ENCODE measurements at regions not wholly inside any gene's neighbourhood (a gene's known extent, or its start where the extent isn't known, plus 50 kb on each side); places are given as distances from the start of the nearest gene placed in this dataset.

DNA sequence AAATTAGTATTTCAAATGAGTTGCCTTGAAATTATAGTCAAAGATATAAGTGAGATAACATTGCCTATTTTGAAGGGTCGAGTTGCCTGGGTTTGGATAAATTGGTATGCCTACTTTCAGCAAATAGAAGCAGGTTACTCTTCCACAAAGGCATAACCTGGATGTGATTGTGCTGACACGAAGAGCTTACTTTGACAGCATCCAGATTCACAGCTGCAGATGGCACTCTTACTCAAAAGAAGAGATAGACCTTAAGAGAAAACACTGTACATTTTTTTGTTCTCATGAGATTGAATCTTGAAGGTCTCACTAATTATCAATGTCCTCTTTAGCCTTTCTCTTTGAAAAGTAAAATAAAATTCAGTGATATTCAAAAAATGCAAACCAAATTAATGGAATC is 1338.7 kb downstream of the REEP3 start:
- Mint-ChIP-seq H3K4me3 (no peak overlapping the region), H3K36me3 (ENCODE audit: low read depth) (no peaks in the 10 kb centered on the region), H3K27ac (no peak overlapping the region), H3K9me3 (no peaks in the 10 kb centered on the region), H3K27me3 (ENCODE audit: insufficient read depth) (no peaks in the 10 kb centered on the region), H3K4me1 (peaks cover 11% of the 10 kb centered on the region)
- DNase-seq = no peak
- Histone ChIP-seq H3K27me3 (ENCODE audit: control insufficient read depth, insufficient read depth, low read length, poor library complexity, severe bottlenecking) (no peaks in the 10 kb centered on the region), H3K4me3 (ENCODE audit: low read length) (no peak overlapping the region), H3K9me3 (ENCODE audit: control insufficient read depth, low read length) (no peaks in the 10 kb centered on the region), H3K4me1 (ENCODE audit: control insufficient read depth, insufficient read depth, low read length) (peaks cover 3% of the 10 kb centered on the region), H3K9ac (ENCODE audit: extremely low read depth, low read length, poor library complexity, severe bottlenecking) (no peak overlapping the region), H3K27ac (ENCODE audit: low read depth, low read length) (no peak overlapping the region), H3K36me3 (ENCODE audit: control insufficient read depth, insufficient read depth, low read length) (no peaks in the 10 kb centered on the region)
- TF ChIP-seq CTCF (conservative IDR thresholded peaks at IDR 0.05) = no peak
- 77 to 84% methylated on average over 2 of the region's 2 CpGs for WGBS, 2 experiments (ENCODE audit: insufficient coverage in 1 of 2, insufficient read length in 1 of 2)

GRCh38 chr10:64863836-64864235 is 1342.6 kb downstream of the REEP3 start:
- Histone ChIP-seq H3K27me3 (ENCODE audit: control insufficient read depth, insufficient read depth, low read length, poor library complexity, severe bottlenecking) (no peaks in the 10 kb centered on the region), H3K9me3 (ENCODE audit: control insufficient read depth, low read length) (peaks cover 14% of the 10 kb centered on the region), H3K9ac (ENCODE audit: extremely low read depth, low read length, poor library complexity, severe bottlenecking) (no peak overlapping the region), H3K4me3 (ENCODE audit: low read length) (no peak overlapping the region), H3K4me1 (ENCODE audit: control insufficient read depth, insufficient read depth, low read length) (no peaks in the 10 kb centered on the region), H3K27ac (ENCODE audit: low read depth, low read length) (no peak overlapping the region), H3K36me3 (ENCODE audit: control insufficient read depth, insufficient read depth, low read length) (no peaks in the 10 kb centered on the region)
- no peaks in the 10 kb centered on the region for H3K36me3 Mint-ChIP-seq (ENCODE audit: low read depth)
- peaks cover 12% of the 10 kb centered on the region for H3K4me1 Mint-ChIP-seq
- H3K4me3 Mint-ChIP-seq = no peak overlapping the region
- no peak for DNase-seq
- TF ChIP-seq CTCF (conservative IDR thresholded peaks at IDR 0.05) = no peak
- no peak overlapping the region for H3K27ac Mint-ChIP-seq
- 94% methylated on average over 1 of the region's 1 CpG; no CpG with 5 or more reads in 1 of the 2 experiments for WGBS, 2 experiments (ENCODE audit: insufficient coverage in 1 of 2, insufficient read length in 1 of 2)
- H3K27me3 Mint-ChIP-seq (ENCODE audit: insufficient read depth) = no peaks in the 10 kb centered on the region
- H3K9me3 Mint-ChIP-seq = no peaks in the 10 kb centered on the region

DNA sequence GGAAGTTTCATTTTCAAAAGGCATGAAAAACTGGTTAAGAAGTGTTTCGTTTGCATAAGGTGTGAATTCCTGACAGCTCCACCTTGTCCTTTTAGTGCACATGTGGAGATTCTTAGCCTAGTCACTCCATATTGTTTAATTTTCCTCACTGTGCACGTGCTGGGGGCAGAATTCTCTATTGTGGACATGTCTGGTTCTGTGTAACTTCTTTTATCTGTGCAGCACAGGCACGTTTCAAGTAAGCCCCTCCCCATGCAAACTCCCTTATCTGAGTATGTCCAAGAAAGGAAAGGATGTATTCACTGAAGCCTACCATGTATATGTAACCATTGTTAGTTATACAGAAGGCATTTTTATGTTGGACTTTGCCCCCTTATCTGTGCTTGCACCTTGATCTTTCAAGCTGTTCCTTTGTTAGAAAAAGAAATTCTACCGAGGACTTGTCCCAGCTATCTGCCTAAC is 1346.3 kb downstream of the REEP3 start:
- Mint-ChIP-seq H3K4me1 (peaks cover 17% of the 10 kb centered on the region), H3K27ac (no peak overlapping the region), H3K9me3 (no peaks in the 10 kb centered on the region), H3K4me3 (no peak overlapping the region), H3K36me3 (ENCODE audit: low read depth) (no peaks in the 10 kb centered on the region), H3K27me3 (ENCODE audit: insufficient read depth) (no peaks in the 10 kb centered on the region)
- H3K27ac ChIP-seq (ENCODE audit: low read depth, low read length) = no peak overlapping the region
- 85% methylated on average over 3 of the region's 4 CpGs; no CpG with 5 or more reads in 1 of the 2 experiments for WGBS, 2 experiments (ENCODE audit: insufficient coverage in 1 of 2, insufficient read length in 1 of 2)
- H3K27me3 ChIP-seq (ENCODE audit: control insufficient read depth, insufficient read depth, low read length, poor library complexity, severe bottlenecking) = no peaks in the 10 kb centered on the region
- peaks cover 14% of the 10 kb centered on the region for H3K9me3 ChIP-seq (ENCODE audit: control insufficient read depth, low read length)
- DNase-seq = no peak
- TF ChIP-seq CTCF (conservative IDR thresholded peaks at IDR 0.05) = no peak
- peak overlapping the region; percentile 46 for H3K4me3 ChIP-seq (ENCODE audit: low read length)
- H3K4me1 ChIP-seq (ENCODE audit: control insufficient read depth, insufficient read depth, low read length) = no peaks in the 10 kb centered on the region
- no peaks in the 10 kb centered on the region for H3K36me3 ChIP-seq (ENCODE audit: control insufficient read depth, insufficient read depth, low read length)
- H3K9ac ChIP-seq (ENCODE audit: extremely low read depth, low read length, poor library complexity, severe bottlenecking) = no peak overlapping the region
